Activated CD8-positive, alpha-beta T cell treated with anti-CD3 and anti-CD28 coated beads for 36 hours (primary cell): ENCODE measurements at regions not wholly inside any gene's neighbourhood (a gene's known extent, or its start where the extent isn't known, plus 50 kb on each side); places are given as distances from the start of the nearest gene placed in this dataset.

Experiments
- ATAC-seq: fragments of 200-7000 bp; cut with Tn5 transposase; one replicate; pipeline ENCODE4 v1.10.0; 2021; ENCODE audit warnings: mild to moderate bottlenecking, moderate library complexity
- CTCF ChIA-PET: fragments of 350-600 bp; sonication (Branson Sonifier 250); formaldehyde crosslinking; loops from one replicate; lab custom pipeline; 2021; ENCODE audit warnings: antibody characterized with exemption; lab: Charles Lee
- POLR2A ChIA-PET: fragments of 350-600 bp; sonication (Branson Sonifier 250); formaldehyde crosslinking; loops from one replicate; lab custom pipeline; 2021; ENCODE audit warnings: antibody characterized with exemption; lab: Charles Lee
- DNase-seq: peaks from one replicate; pipeline ENCODE4 v3.0.0-alpha.2; 2020
- H3K27ac Mint-ChIP-seq: one replicate; pipeline ENCODE4 v1.8.0; 2021; ENCODE audit warnings: mild to moderate bottlenecking, mixed read lengths
- H3K27me3 Mint-ChIP-seq: one replicate; pipeline ENCODE4 v1.8.0; 2021; ENCODE audit warnings: mixed read lengths
- H3K36me3 Mint-ChIP-seq: one replicate; pipeline ENCODE4 v1.8.0; 2021; ENCODE audit warnings: low read depth, mixed read lengths
- H3K4me1 Mint-ChIP-seq: one replicate; pipeline ENCODE4 v1.8.0; 2021; ENCODE audit warnings: low read depth, mixed read lengths
- H3K4me3 Mint-ChIP-seq: one replicate; pipeline ENCODE4 v1.8.0; 2021; ENCODE audit warnings: mild to moderate bottlenecking, moderate library complexity, mixed read lengths
- H3K9me3 Mint-ChIP-seq: one replicate; pipeline ENCODE4 v1.8.0; 2021; ENCODE audit warnings: mixed read lengths
- intact Hi-C: fragments of 100-400 bp; cut with micrococcal nuclease; formaldehyde crosslinking; loops from one replicate; pipeline ENCODE4 v1.10.0; 2022
- TF ChIP-seq, protein P1 (sequence below): fragments of 200-600 bp; IDR thresholded peaks from one replicate; pipeline ENCODE4 v1.8.0; 2022; ENCODE audit warnings: antibody characterized with exemption, mild to moderate bottlenecking

GRCh38 chr13:107738004-107738403, 477.3 kb downstream of the LIG4 start:
- Mint-ChIP-seq H3K4me3 (no peak overlapping the region), H3K36me3 (no peaks in the 10 kb centered on the region), H3K27me3 (no peaks in the 10 kb centered on the region), H3K9me3 (peaks cover 1% of the 10 kb centered on the region), H3K4me1 (no peaks in the 10 kb centered on the region), H3K27ac (no peak overlapping the region)
- intact Hi-C loops = no loop called here
- no peak for ATAC-seq
- ChIA-PET CTCF (no interaction called here), POLR2A (no interaction called here)
- TF ChIP-seq, protein P1, sequence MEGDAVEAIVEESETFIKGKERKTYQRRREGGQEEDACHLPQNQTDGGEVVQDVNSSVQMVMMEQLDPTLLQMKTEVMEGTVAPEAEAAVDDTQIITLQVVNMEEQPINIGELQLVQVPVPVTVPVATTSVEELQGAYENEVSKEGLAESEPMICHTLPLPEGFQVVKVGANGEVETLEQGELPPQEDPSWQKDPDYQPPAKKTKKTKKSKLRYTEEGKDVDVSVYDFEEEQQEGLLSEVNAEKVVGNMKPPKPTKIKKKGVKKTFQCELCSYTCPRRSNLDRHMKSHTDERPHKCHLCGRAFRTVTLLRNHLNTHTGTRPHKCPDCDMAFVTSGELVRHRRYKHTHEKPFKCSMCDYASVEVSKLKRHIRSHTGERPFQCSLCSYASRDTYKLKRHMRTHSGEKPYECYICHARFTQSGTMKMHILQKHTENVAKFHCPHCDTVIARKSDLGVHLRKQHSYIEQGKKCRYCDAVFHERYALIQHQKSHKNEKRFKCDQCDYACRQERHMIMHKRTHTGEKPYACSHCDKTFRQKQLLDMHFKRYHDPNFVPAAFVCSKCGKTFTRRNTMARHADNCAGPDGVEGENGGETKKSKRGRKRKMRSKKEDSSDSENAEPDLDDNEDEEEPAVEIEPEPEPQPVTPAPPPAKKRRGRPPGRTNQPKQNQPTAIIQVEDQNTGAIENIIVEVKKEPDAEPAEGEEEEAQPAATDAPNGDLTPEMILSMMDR = no peak
- no peak for DNase-seq

DNA sequence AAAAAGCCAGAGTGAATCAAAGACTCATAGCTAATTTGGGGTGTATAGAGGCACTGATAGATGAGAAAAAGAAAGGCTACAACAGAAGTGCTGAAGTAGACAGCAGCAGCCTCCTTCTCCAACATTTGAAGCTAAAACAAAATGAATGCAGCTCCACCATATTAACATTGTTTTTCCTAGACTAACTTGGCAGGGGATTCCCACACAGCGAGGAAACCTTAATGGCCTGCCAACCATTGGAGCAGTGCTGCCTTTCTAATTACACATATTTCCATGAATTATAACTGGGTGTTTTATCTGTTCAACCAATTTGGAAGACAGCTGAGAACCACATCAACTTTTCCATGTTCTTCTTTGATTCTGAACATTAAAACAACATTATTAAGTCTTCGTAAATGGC, 478.6 kb downstream of the LIG4 start:
- H3K4me1 Mint-ChIP-seq = no peaks in the 10 kb centered on the region
- ChIA-PET POLR2A (no interaction called here), CTCF (no interaction called here)
- peaks cover 1% of the 10 kb centered on the region for H3K9me3 Mint-ChIP-seq
- ATAC-seq (no peak), DNase-seq (no peak)
- TF ChIP-seq, protein P1 = no peak
- H3K27me3 Mint-ChIP-seq = no peaks in the 10 kb centered on the region
- no peak overlapping the region for H3K4me3 Mint-ChIP-seq
- no peak overlapping the region for H3K27ac Mint-ChIP-seq
- H3K36me3 Mint-ChIP-seq = no peaks in the 10 kb centered on the region
- intact Hi-C loops = no loop called here

- H3K27ac Mint-ChIP-seq = no peak overlapping the region
- no peak for ATAC-seq
- TF ChIP-seq, protein P1 = no peak
These were observed 479.2 kb downstream of the LIG4 start for GRCh38 chr13:107736170-107736569.

DNA sequence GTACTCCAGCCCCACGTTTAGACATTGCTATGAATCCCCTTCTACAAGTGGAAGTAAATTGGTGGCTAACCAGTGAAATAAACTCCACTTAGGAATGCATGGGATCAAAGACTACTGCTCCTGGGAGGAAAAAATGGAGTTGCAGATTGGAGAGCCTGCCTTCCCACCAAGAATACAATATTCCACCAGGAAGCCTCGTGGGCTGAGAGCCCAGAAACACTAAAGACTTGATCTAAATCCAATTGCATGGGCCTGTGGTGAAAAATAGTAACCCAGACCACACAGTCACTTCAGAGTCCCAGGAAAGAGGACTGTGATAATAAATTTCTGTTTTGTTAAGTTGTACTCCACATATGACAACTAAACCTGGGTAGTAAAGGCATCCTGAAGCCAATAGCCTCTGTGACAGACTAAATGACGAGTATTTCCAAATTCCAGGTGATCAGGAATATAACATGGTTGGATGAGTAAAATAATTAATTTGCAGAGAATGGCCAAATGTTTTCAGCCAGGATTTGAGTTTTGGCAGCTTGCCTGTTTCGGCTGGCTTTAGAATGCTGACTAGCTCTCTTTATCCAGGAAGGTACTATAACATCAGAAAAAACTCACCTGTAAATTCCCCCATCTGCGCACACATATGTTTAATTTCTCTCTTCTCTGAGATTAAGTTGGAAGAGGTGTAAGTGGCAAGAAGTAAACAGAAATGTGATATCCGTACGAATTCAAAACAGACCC, 480.3 kb downstream of the LIG4 start:
- ChIA-PET CTCF (no interaction called here), POLR2A (no interaction called here)
- no peak overlapping the region for H3K27ac Mint-ChIP-seq
- peaks cover 3% of the 10 kb centered on the region for H3K9me3 Mint-ChIP-seq
- no peak overlapping the region for H3K4me3 Mint-ChIP-seq
- no peak for DNase-seq
- no peaks in the 10 kb centered on the region for H3K4me1 Mint-ChIP-seq
- TF ChIP-seq, protein P1 = no peak
- no peaks in the 10 kb centered on the region for H3K27me3 Mint-ChIP-seq
- intact Hi-C loops = no loop called here
- ATAC-seq = no peak
- H3K36me3 Mint-ChIP-seq = no peaks in the 10 kb centered on the region

More at GRCh38 chr13:107736170-107736569, 479.2 kb downstream of the LIG4 start:
- H3K36me3 Mint-ChIP-seq = no peaks in the 10 kb centered on the region
- intact Hi-C loops = no loop called here
- no peak for DNase-seq
- H3K9me3 Mint-ChIP-seq = peaks cover 3% of the 10 kb centered on the region
- ChIA-PET POLR2A (no interaction called here), CTCF (no interaction called here)
- H3K27me3 Mint-ChIP-seq = no peaks in the 10 kb centered on the region
- no peaks in the 10 kb centered on the region for H3K4me1 Mint-ChIP-seq
- H3K4me3 Mint-ChIP-seq = no peak overlapping the region

GRCh38 chr13:107733276-107733675, 482.1 kb downstream of the LIG4 start:
- no peak overlapping the region for H3K27ac Mint-ChIP-seq
- no peaks in the 10 kb centered on the region for H3K4me1 Mint-ChIP-seq
- TF ChIP-seq, protein P1 = no peak
- no peaks in the 10 kb centered on the region for H3K27me3 Mint-ChIP-seq
- DNase-seq = no peak
- intact Hi-C loops = no loop called here
- peaks cover 3% of the 10 kb centered on the region for H3K9me3 Mint-ChIP-seq
- no peaks in the 10 kb centered on the region for H3K36me3 Mint-ChIP-seq
- no peak for ATAC-seq
- no peak overlapping the region for H3K4me3 Mint-ChIP-seq
- ChIA-PET POLR2A (no interaction called here), CTCF (no interaction called here)
